A549 (cell line): ENCODE measurements at regions not wholly inside any gene's neighbourhood (a gene's known extent, or its start where the extent isn't known, plus 50 kb on each side); places are given as distances from the start of the nearest gene placed in this dataset.

Experiments used
- ATAC-seq, 2 experiments: fragments of 200-7000 bp in 1 of 2; fragments of >200 bp in 1 of 2; cut with Nextera tagmentation in 1 of 2; cut with Tn5 transposase in 1 of 2; 3 replicates each; pipeline versions ENCODE4 v1.8.0 to v1.9.1; 2018 to 2020; ENCODE audit warnings: mild to moderate bottlenecking in 1 of 2, moderate library complexity in 1 of 2
- CTCF ChIA-PET: fragments of 300-600 bp; sonication (Branson Sonifier 250); formaldehyde crosslinking; extraction: SDS; loops from one replicate; lab custom pipeline; 2021; ENCODE audit warnings: antibody characterized with exemption, inconsistent platforms; lab: Yijun Ruan, JAX
- POLR2A ChIA-PET: fragments of 350-600 bp; formaldehyde crosslinking; extraction: SDS; loops from one replicate; lab custom pipeline; 2021; ENCODE audit warnings: antibody characterized with exemption, inconsistent platforms; lab: Yijun Ruan, JAX
- DNase-seq, 2 experiments: peaks; one replicate each; pipeline versions ENCODE4 v3.0.0 to v3.0.0-alpha.2; 2011 to 2016; ENCODE audit warnings: low read depth in 1 of 2, low spot score in 1 of 2
- FAIRE-seq: peaks from 2 replicates; lab custom pipeline; 2011; peaks lifted over from hg19 to GRCh38; lab: Jason Lieb, UNC
- H3K27ac ChIP-seq, 2 experiments: fragments of >200 bp; sonication (Bioruptor Twin); formaldehyde crosslinking; 3 replicates each; pipeline ENCODE4 v1.5.1; 2016 to 2017
- H3K4me1 ChIP-seq: fragments of >200 bp; sonication (Bioruptor Twin); formaldehyde crosslinking; 3 replicates; pipeline ENCODE4 v1.6.1; 2016
- H3K4me2 ChIP-seq: fragments of >200 bp; sonication (Bioruptor Twin); formaldehyde crosslinking; 3 replicates; pipeline ENCODE4 v1.6.1; 2016
- H3K4me3 ChIP-seq: fragments of >200 bp; sonication (Bioruptor Twin); formaldehyde crosslinking; 3 replicates; pipeline ENCODE4 v1.5.1; 2016
- H3K9me3 ChIP-seq: fragments of >200 bp; sonication (Bioruptor Twin); formaldehyde crosslinking; 3 replicates; pipeline ENCODE4 v1.6.1; 2016
- BHLHE40 ChIP-seq: IDR thresholded peaks from 2 replicates; pipeline ENCODE4 v1.6.1; 2012; ENCODE audit warnings: low read depth, low read length, inconsistent platforms
- CEBPB ChIP-seq, 2 experiments: fragments of >200 bp in 1 of 2; sonication (Bioruptor Twin) in 1 of 2; formaldehyde crosslinking in 1 of 2; IDR thresholded peaks; 2 replicates each; pipeline ENCODE4 v1.6.1; 2012 to 2016
- CHD2 ChIP-seq: fragments of 150-350 bp; IDR thresholded peaks from 2 replicates; pipeline ENCODE4 v1.6.1; 2014; ENCODE audit warnings: low read length; ENCODE audit not compliant: partially characterized antibody
- EHF ChIP-seq: fragments of 250-450 bp; sonication (Bioruptor Pico); IDR thresholded peaks from 2 replicates; pipeline ENCODE4 v1.5.0; 2020; ENCODE audit warnings: mild to moderate bottlenecking
- ESRRA ChIP-seq: fragments of 150-350 bp; IDR thresholded peaks from 2 replicates; pipeline ENCODE4 v1.6.1; 2014; ENCODE audit warnings: mild to moderate bottlenecking, low read length, borderline replicate concordance
- HEYL ChIP-seq: fragments of 250-450 bp; sonication (Bioruptor Pico); IDR thresholded peaks from 2 replicates; pipeline ENCODE4 v1.8.0; 2021; ENCODE audit warnings: mild to moderate bottlenecking, moderate library complexity
- HOXB13 ChIP-seq: fragments of 250-450 bp; sonication (Bioruptor Pico); IDR thresholded peaks from 2 replicates; pipeline ENCODE4 v1.5.0; 2020; ENCODE audit warnings: low read depth, mild to moderate bottlenecking, moderate library complexity
- MAZ ChIP-seq: fragments of 150-350 bp; IDR thresholded peaks from 2 replicates; pipeline ENCODE4 v1.6.1; 2014; ENCODE audit warnings: antibody characterized with exemption, low read depth, low read length, borderline replicate concordance
- NPAS2 ChIP-seq: fragments of 250-450 bp; sonication (Bioruptor Pico); IDR thresholded peaks from 2 replicates; pipeline ENCODE4 v1.8.0; 2022; ENCODE audit warnings: mild to moderate bottlenecking, moderate library complexity, borderline replicate concordance
- PHF8 ChIP-seq: fragments of 200-600 bp; sonication (generic); IDR thresholded peaks from 2 replicates; pipeline ENCODE4 v1.6.1; 2016; ENCODE audit warnings: low read depth, mild to moderate bottlenecking, antibody characterized with exemption, moderate library complexity, borderline replicate concordance
- RAD21 ChIP-seq, 2 experiments: fragments of >200 bp in 1 of 2; sonication (Bioruptor Twin) in 1 of 2; formaldehyde crosslinking in 1 of 2; IDR thresholded peaks in 1 of 2; conservative IDR thresholded peaks in 1 of 2; 2 replicates in 1 of 2; 3 replicates in 1 of 2; pipeline ENCODE4 v1.6.1; 2012 to 2018; ENCODE audit warnings: inconsistent platforms in 1 of 2
- RARB ChIP-seq: fragments of 250-450 bp; sonication (Bioruptor Pico); IDR thresholded peaks from 2 replicates; pipeline ENCODE4 v1.8.0; 2021; ENCODE audit warnings: mild to moderate bottlenecking, moderate library complexity
- RFX5 ChIP-seq: fragments of 450-650 bp; IDR thresholded peaks from 2 replicates; pipeline ENCODE4 v1.7.1; 2014; ENCODE audit warnings: antibody characterized with exemption, mild to moderate bottlenecking, moderate library complexity
- SREBF2 ChIP-seq: fragments of 450-650 bp; IDR thresholded peaks from 2 replicates; pipeline ENCODE4 v1.6.1; 2014; ENCODE audit warnings: mild to moderate bottlenecking, moderate library complexity
- ZC3H11A ChIP-seq: fragments of 450-650 bp; IDR thresholded peaks from 2 replicates; pipeline ENCODE4 v1.6.1; 2014; ENCODE audit warnings: antibody characterized with exemption, mild to moderate bottlenecking
- ZSCAN20 ChIP-seq: fragments of 250-450 bp; sonication (Bioruptor Pico); IDR thresholded peaks from 2 replicates; pipeline ENCODE4 v1.8.0; 2022; ENCODE audit warnings: mild to moderate bottlenecking, moderate library complexity
- WGBS: methylation state at CpG from one replicate; pipeline ENCODE4 v1.1.6; 2017; ENCODE audit errors: missing lambda C conversion rate; 5-methylcytosine and 5-hydroxymethylcytosine counted together
- TF ChIP-seq, protein P1 (sequence below): fragments of 450-650 bp; IDR thresholded peaks from 2 replicates; pipeline ENCODE4 v1.6.1; 2014; ENCODE audit warnings: antibody characterized with exemption
- TF ChIP-seq, protein P2 (sequence below): fragments of 150-350 bp; IDR thresholded peaks from 2 replicates; pipeline ENCODE4 v1.6.1; 2014; ENCODE audit warnings: low read depth, mild to moderate bottlenecking, low read length
- TF ChIP-seq, protein P3 (sequence below): fragments of 250-450 bp; sonication (Bioruptor Pico); IDR thresholded peaks from 2 replicates; pipeline ENCODE4 v1.5.0; 2021; ENCODE audit warnings: mild to moderate bottlenecking, moderate library complexity, borderline replicate concordance

DNA sequence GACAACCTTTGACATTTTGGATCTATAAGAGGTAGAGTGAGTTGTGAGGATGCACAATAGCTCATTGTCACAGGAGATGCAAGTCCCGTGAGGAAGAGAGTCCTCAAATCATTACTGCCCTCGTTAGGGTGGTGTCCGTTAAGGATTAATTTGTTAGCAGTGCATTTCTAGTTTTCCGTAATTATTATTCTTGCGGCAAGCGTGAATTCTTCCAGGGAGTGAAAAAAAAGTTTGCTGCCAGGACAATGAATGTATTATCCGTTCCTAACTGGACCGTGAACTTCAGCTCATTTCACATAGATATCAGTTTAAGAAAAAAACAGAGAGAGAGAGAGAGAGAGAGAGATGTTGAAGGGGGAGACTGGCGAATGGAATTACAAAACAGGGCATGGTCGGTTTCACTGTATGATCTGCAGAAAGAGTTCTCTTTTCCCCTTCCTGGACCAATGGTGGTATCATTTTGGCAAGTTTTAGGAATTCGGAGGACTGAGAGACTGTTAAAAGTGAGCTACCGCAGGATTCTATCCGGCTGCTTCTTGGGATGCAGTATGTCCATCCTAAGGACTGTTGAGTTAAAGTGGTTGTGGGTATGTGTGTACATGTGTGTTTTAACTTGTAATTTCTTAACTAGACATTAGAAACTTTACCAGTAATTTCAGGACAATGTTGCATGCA is 216.0 kb upstream of the NFIA start:
- no peak for ATAC-seq
- no peak for FAIRE-seq
- Histone ChIP-seq H3K9me3 (no peaks in the 10 kb centered on the region), H3K4me2 (no peak overlapping the region), H3K4me1 (no peaks in the 10 kb centered on the region), H3K27ac (no peak overlapping the region), H3K4me3 (no peak overlapping the region)
- TF ChIP-seq SREBF2 = no peak
- no peak for TF ChIP-seq RARB
- TF ChIP-seq HOXB13 (CRISPR knock-in tag) = no peak
- no peak for TF ChIP-seq MAZ
- TF ChIP-seq ESRRA = no peak
- TF ChIP-seq, protein P1, sequence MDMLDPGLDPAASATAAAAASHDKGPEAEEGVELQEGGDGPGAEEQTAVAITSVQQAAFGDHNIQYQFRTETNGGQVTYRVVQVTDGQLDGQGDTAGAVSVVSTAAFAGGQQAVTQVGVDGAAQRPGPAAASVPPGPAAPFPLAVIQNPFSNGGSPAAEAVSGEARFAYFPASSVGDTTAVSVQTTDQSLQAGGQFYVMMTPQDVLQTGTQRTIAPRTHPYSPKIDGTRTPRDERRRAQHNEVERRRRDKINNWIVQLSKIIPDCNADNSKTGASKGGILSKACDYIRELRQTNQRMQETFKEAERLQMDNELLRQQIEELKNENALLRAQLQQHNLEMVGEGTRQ = no peak
- TF ChIP-seq, protein P2, sequence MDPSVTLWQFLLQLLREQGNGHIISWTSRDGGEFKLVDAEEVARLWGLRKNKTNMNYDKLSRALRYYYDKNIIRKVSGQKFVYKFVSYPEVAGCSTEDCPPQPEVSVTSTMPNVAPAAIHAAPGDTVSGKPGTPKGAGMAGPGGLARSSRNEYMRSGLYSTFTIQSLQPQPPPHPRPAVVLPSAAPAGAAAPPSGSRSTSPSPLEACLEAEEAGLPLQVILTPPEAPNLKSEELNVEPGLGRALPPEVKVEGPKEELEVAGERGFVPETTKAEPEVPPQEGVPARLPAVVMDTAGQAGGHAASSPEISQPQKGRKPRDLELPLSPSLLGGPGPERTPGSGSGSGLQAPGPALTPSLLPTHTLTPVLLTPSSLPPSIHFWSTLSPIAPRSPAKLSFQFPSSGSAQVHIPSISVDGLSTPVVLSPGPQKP = no peak
- TF ChIP-seq HEYL (CRISPR knock-in tag) = no peak
- TF ChIP-seq PHF8 = no peak
- no peak for TF ChIP-seq CEBPB (IDR thresholded peaks at IDR 0.05)
- POLR2A ChIA-PET = no interaction called here
- CTCF ChIA-PET = interaction anchor here (1.4 kb wide), 1 partner anchor 18 kb away, joined by 5 read pairs; no protein-coding TSS in a partner anchor
- WGBS = 41% methylated on average over 13 of the region's 13 CpGs
- no peak for DNase-seq

DNA sequence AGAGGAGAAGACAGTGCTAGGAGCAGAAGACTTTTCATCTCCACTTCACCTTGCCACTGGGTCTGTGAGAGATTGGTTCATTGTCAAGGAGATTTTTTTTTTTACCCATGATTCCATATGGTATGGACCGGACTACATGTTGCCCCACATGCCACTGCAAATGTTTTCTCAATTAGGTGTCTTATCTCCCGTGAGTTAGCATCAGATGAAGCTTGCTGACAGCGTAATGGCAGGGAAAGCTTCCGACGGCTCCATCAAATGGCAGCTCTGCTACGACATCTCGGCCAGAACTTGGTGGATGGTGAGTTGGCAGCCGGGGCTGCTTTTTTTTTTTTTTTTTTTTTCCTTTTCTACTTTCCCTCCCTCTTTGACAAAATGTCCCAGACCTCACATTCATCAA is 217.2 kb upstream of the NFIA start:
- POLR2A ChIA-PET = no interaction called here
- Histone ChIP-seq H3K4me2 (no peak overlapping the region), H3K9me3 (no peaks in the 10 kb centered on the region), H3K27ac (no peak overlapping the region), H3K4me1 (no peaks in the 10 kb centered on the region), H3K4me3 (no peak overlapping the region)
- WGBS = 43% methylated on average over 8 of the region's 8 CpGs
- CTCF ChIA-PET = no interaction called here
- ATAC-seq (no peak; a peak in 1 of 6 replicates), FAIRE-seq (no peak), DNase-seq (no peak)
- TF ChIP-seq CHD2 = no peak
- no peak for TF ChIP-seq ZC3H11A
- no peak for TF ChIP-seq RARB
- no peak for TF ChIP-seq EHF
- no peak for TF ChIP-seq BHLHE40
- no peak for TF ChIP-seq ZSCAN20 (CRISPR knock-in tag)
- no peak for TF ChIP-seq RAD21 (conservative IDR thresholded peaks at IDR 0.05 in 1 of 2, IDR thresholded peaks at IDR 0.05 in 1 of 2)
- TF ChIP-seq, protein P3, sequence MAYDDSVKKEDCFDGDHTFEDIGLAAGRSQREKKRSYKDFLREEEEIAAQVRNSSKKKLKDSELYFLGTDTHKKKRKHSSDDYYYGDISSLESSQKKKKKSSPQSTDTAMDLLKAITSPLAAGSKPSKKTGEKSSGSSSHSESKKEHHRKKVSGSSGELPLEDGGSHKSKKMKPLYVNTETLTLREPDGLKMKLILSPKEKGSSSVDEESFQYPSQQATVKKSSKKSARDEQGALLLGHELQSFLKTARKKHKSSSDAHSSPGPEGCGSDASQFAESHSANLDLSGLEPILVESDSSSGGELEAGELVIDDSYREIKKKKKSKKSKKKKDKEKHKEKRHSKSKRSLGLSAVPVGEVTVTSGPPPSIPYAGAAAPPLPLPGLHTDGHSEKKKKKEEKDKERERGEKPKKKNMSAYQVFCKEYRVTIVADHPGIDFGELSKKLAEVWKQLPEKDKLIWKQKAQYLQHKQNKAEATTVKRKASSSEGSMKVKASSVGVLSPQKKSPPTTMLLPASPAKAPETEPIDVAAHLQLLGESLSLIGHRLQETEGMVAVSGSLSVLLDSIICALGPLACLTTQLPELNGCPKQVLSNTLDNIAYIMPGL = no peak
- TF ChIP-seq RFX5 = no peak
- TF ChIP-seq NPAS2 (CRISPR knock-in tag) = no peak
- TF ChIP-seq, protein P1 = no peak
